Transverse colon (tissue), 4 donors: ENCODE measurements at regions not wholly inside any gene's neighbourhood (a gene's known extent, or its start where the extent isn't known, plus 50 kb on each side); places are given as distances from the start of the nearest gene placed in this dataset.

Source experiments
- CTCF ChIP-seq, 5 experiments: fragments of 200-600 bp in 3 of 5; fragments of 450-650 bp in 2 of 5; sonication (generic) in 3 of 5; IDR thresholded peaks; 1 replicate in 2 of 5; 2 replicates in 3 of 5; pipeline ENCODE4 v1.5.1; 2016 to 2017; ENCODE audit warnings: antibody characterized with exemption in 5 of 5, inconsistent platforms in 3 of 5, mild to moderate bottlenecking in 2 of 5, moderate library complexity in 1 of 5
- EP300 ChIP-seq: sonication (generic); formaldehyde crosslinking; IDR thresholded peaks from one replicate; pipeline ENCODE4 v1.6.1; 2017; ENCODE audit warnings: antibody characterized with exemption, low read depth
- POLR2A ChIP-seq: fragments of 450-650 bp; IDR thresholded peaks from one replicate; pipeline ENCODE4 v1.6.1; 2016; ENCODE audit warnings: antibody characterized with exemption, mild to moderate bottlenecking, moderate library complexity
- POLR2AphosphoS5 ChIP-seq, 3 donors: sonication (generic); formaldehyde crosslinking; IDR thresholded peaks; one replicate each; pipeline ENCODE4 v1.6.1; 2016; ENCODE audit warnings: antibody characterized with exemption in 3 of 3

- TF ChIP-seq CTCF (IDR thresholded peaks at IDR 0.05) (no peak), EP300 (no peak), POLR2A (no peak), POLR2AphosphoS5 (IDR thresholded peaks at IDR 0.05) (no peak)
These were observed 139.4 kb upstream of the PPP1R26 start for GRCh38 chr9:135340143-135340655.
